ENCODE measurements at regions not wholly inside any gene's neighbourhood (a gene's known extent, or its start where the extent isn't known, plus 50 kb on each side); places are given as distances from the start of the nearest gene placed in this dataset.

DNA sequence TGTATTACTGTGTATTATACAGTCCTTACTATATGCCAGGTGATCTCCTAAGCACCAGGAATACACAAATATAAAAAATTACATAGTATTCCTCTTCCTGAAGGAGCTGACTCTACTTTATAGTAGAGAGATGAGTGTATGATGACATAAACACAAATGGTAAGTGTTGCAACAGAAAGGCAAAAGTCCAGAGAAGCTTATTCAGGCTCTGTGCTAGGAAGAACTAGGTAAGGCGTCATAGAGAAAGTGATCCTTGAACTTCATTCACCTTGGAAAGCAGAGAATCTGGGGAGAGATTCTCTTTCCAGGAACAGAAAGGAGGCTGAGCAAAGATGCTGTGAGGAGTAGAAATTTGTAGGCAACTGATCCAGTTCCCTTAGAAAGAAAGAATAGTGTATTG is 115.0 kb upstream of the KCNIP4 start:
- TF ChIP-seq, protein P1, sequence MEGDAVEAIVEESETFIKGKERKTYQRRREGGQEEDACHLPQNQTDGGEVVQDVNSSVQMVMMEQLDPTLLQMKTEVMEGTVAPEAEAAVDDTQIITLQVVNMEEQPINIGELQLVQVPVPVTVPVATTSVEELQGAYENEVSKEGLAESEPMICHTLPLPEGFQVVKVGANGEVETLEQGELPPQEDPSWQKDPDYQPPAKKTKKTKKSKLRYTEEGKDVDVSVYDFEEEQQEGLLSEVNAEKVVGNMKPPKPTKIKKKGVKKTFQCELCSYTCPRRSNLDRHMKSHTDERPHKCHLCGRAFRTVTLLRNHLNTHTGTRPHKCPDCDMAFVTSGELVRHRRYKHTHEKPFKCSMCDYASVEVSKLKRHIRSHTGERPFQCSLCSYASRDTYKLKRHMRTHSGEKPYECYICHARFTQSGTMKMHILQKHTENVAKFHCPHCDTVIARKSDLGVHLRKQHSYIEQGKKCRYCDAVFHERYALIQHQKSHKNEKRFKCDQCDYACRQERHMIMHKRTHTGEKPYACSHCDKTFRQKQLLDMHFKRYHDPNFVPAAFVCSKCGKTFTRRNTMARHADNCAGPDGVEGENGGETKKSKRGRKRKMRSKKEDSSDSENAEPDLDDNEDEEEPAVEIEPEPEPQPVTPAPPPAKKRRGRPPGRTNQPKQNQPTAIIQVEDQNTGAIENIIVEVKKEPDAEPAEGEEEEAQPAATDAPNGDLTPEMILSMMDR (conservative IDR thresholded peaks at IDR 0.05), result no peak
- no peak for TF ChIP-seq EZH2 (IDR thresholded peaks at IDR 0.05; ENCODE audit: low read depth)

Measured in PC-9 (cell line).